Activated CD8-positive, alpha-beta memory T cell treated with anti-CD3 and anti-CD28 coated beads for 24 hours (primary cell): ENCODE measurements at regions not wholly inside any gene's neighbourhood (a gene's known extent, or its start where the extent isn't known, plus 50 kb on each side); places are given as distances from the start of the nearest gene placed in this dataset.
"Not testable (repeated sequence)": the region's sequence is repeated elsewhere in the genome, so short reads cannot be mapped to it uniquely, and the experiment has no call there.

ENCODE experiments used
- DNase-seq: peaks from one replicate; pipeline ENCODE4 v3.0.0-alpha.2; 2020

GRCh38 chr12:65657635-65658034 lies 166.6 kb upstream of the HMGA2 start:
- DNase-seq: no peak

- DNase-seq: no peak
These were observed 165.9 kb upstream of the HMGA2 start for GRCh38 chr12:65658360-65658759.

GRCh38 chr12:65659681-65660080 lies 164.6 kb upstream of the HMGA2 start:
- no peak for DNase-seq

- DNase-seq: no peak
These were observed 164.2 kb upstream of the HMGA2 start for GRCh38 chr12:65660096-65660495.

GRCh38 chr12:65660836-65661235 lies 163.4 kb upstream of the HMGA2 start:
- no peak for DNase-seq

- DNase-seq: no peak
These were observed 161.7 kb upstream of the HMGA2 start for GRCh38 chr12:65662590-65662989.

- DNase-seq: no peak
These were observed 161.2 kb upstream of the HMGA2 start for GRCh38 chr12:65663097-65663496.

- DNase-seq: no peak
These were observed 160.6 kb upstream of the HMGA2 start for GRCh38 chr12:65663648-65664047.

GRCh38 chr12:65664715-65665250 lies 159.5 kb upstream of the HMGA2 start:
- no peak for DNase-seq

GRCh38 chr12:65665817-65666216 lies 158.5 kb upstream of the HMGA2 start:
- DNase-seq: no peak

GRCh38 chr12:65666876-65667275 lies 157.4 kb upstream of the HMGA2 start:
- no peak for DNase-seq

- DNase-seq: no peak
These were observed 156.4 kb upstream of the HMGA2 start for GRCh38 chr12:65667932-65668331.

GRCh38 chr12:65668981-65669695 lies 155.1 kb upstream of the HMGA2 start:
- DNase-seq: no peak

GRCh38 chr12:65670775-65671174 lies 153.5 kb upstream of the HMGA2 start:
- no peak for DNase-seq

- DNase-seq: no peak
These were observed 151.8 kb upstream of the HMGA2 start for GRCh38 chr12:65672441-65672840.

- no peak for DNase-seq
These were observed 151.1 kb upstream of the HMGA2 start for GRCh38 chr12:65673156-65673690.

- no peak for DNase-seq
These were observed 150.6 kb upstream of the HMGA2 start for GRCh38 chr12:65673732-65674131.

- no peak for DNase-seq
These were observed 149.1 kb upstream of the HMGA2 start for GRCh38 chr12:65675141-65675621.

GRCh38 chr12:65678172-65678571 lies 146.1 kb upstream of the HMGA2 start:
- not testable (repeated sequence) for DNase-seq

GRCh38 chr12:65681226-65681625 lies 143.1 kb upstream of the HMGA2 start:
- DNase-seq: no peak

GRCh38 chr12:65682112-65682511 lies 142.2 kb upstream of the HMGA2 start:
- no peak for DNase-seq

GRCh38 chr12:65684906-65685305 lies 139.4 kb upstream of the HMGA2 start:
- DNase-seq: no peak

GRCh38 chr12:65685514-65685913 lies 138.8 kb upstream of the HMGA2 start:
- DNase-seq: no peak

GRCh38 chr12:65689508-65689907 lies 134.8 kb upstream of the HMGA2 start:
- no peak for DNase-seq

GRCh38 chr12:65690477-65690876 lies 133.8 kb upstream of the HMGA2 start:
- DNase-seq: no peak
